ENCODE measurements at regions not wholly inside any gene's neighbourhood (a gene's known extent, or its start where the extent isn't known, plus 50 kb on each side); places are given as distances from the start of the nearest gene placed in this dataset.

DNA sequence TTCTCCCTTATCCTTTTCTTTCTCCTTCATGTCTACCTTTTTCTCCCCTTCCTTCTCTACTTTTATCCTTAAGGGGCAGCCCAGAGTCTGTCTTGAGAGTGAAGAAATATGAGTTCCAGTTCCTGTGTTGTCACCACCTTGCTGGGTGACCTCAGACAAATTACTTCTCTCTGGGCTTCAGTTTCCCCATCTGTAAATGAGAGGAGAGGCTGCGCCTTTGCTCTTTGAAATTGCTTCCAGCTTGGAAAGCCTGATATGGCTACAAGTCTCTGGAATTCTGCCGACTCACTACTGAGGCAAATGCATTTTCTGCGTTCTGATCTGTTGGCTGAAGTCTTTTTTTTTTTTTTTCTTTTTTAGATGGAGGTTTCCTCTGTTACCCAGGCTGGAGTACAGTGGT, 119.2 kb downstream of the SYF2 start:
- TF ChIP-seq, protein P1, sequence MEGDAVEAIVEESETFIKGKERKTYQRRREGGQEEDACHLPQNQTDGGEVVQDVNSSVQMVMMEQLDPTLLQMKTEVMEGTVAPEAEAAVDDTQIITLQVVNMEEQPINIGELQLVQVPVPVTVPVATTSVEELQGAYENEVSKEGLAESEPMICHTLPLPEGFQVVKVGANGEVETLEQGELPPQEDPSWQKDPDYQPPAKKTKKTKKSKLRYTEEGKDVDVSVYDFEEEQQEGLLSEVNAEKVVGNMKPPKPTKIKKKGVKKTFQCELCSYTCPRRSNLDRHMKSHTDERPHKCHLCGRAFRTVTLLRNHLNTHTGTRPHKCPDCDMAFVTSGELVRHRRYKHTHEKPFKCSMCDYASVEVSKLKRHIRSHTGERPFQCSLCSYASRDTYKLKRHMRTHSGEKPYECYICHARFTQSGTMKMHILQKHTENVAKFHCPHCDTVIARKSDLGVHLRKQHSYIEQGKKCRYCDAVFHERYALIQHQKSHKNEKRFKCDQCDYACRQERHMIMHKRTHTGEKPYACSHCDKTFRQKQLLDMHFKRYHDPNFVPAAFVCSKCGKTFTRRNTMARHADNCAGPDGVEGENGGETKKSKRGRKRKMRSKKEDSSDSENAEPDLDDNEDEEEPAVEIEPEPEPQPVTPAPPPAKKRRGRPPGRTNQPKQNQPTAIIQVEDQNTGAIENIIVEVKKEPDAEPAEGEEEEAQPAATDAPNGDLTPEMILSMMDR (IDR thresholded peaks at IDR 0.05; ENCODE audit: low read depth, low read length, missing control alignments): no peak
- DNase-seq (ENCODE audit: extremely low read depth, low read depth): no peak
- no peak overlapping the region for H3K4me3 ChIP-seq (replicated peaks; ENCODE audit: low read depth, low read length)

- TF ChIP-seq, protein P1 (IDR thresholded peaks at IDR 0.05; ENCODE audit: low read depth, low read length, missing control alignments): no peak
- H3K4me3 ChIP-seq (replicated peaks; ENCODE audit: low read depth, low read length): no peak overlapping the region
- DNase-seq (ENCODE audit: extremely low read depth, low read depth): no peak
These were observed 119.9 kb downstream of the SYF2 start for GRCh38 chr1:25112400-25112799.

GRCh38 chr1:25111706-25112105, 120.6 kb downstream of the SYF2 start:
- TF ChIP-seq, protein P1 (IDR thresholded peaks at IDR 0.05; ENCODE audit: low read depth, low read length, missing control alignments): no peak
- DNase-seq (ENCODE audit: extremely low read depth, low read depth): no peak
- H3K4me3 ChIP-seq (replicated peaks; ENCODE audit: low read depth, low read length): no peak overlapping the region

GRCh38 chr1:25110485-25110884, 121.8 kb downstream of the SYF2 start:
- H3K4me3 ChIP-seq (replicated peaks; ENCODE audit: low read depth, low read length): no peak overlapping the region
- no peak for DNase-seq (ENCODE audit: extremely low read depth, low read depth)
- TF ChIP-seq, protein P1 (IDR thresholded peaks at IDR 0.05; ENCODE audit: low read depth, low read length, missing control alignments): no peak

DNA sequence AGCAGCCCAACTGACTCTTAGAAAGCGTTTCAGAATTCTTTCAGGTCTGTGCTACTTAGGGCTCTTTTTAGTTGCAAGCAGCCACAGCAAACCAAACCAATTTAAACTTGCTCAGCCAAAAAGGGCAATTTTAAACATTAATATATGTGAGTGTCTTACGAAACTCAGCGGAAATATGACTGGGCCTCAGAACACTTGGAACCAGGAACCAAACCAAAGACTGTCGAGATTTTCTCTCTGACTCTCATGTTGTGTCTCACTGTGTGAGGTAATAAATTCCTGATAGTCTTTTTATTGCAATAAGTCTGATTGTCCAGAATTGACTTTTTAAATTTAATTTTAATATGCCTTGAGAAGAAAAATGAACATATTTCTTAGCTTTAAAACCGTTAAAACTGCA, 122.3 kb downstream of the SYF2 start:
- no peak overlapping the region for H3K4me3 ChIP-seq (replicated peaks; ENCODE audit: low read depth, low read length)
- TF ChIP-seq, protein P1 (IDR thresholded peaks at IDR 0.05; ENCODE audit: low read depth, low read length, missing control alignments): no peak
- DNase-seq (ENCODE audit: extremely low read depth, low read depth): no peak

DNA sequence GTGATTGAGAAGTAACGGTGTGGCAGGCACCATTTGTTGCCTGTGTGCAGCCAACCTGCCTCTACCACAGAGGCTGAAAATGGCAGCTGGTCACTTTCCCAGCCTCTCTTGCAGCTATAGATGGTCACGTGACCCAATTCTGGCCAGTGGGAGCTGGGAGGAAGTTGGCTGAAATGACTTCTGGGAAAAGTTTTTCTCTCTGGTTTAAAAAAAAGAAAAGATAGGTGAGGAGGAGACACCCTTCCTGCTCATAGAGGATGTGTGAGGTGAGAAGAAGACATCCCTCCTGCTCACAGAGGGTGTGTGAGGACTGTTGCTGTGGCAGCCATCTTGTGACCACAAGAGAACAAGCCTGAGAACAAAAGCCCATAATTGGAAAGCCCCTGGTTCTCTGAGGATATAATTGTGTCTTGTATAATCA, 122.8 kb downstream of the SYF2 start:
- no peak for DNase-seq (ENCODE audit: extremely low read depth, low read depth)
- no peak overlapping the region for H3K4me3 ChIP-seq (replicated peaks; ENCODE audit: low read depth, low read length)
- TF ChIP-seq, protein P1 (IDR thresholded peaks at IDR 0.05; ENCODE audit: low read depth, low read length, missing control alignments): no peak

GRCh38 chr1:25107643-25108010, 124.7 kb downstream of the SYF2 start:
- DNase-seq (ENCODE audit: extremely low read depth, low read depth): no peak

More at GRCh38 chr1:25107643-25108010, 124.7 kb downstream of the SYF2 start:
- no peak overlapping the region for H3K4me3 ChIP-seq (replicated peaks; ENCODE audit: low read depth, low read length)
- TF ChIP-seq, protein P1 (IDR thresholded peaks at IDR 0.05; ENCODE audit: low read depth, low read length, missing control alignments): no peak
